H1 (cell line): ENCODE measurements at regions not wholly inside any gene's neighbourhood (a gene's known extent, or its start where the extent isn't known, plus 50 kb on each side); places are given as distances from the start of the nearest gene placed in this dataset.

Source experiments
- CTCF ChIA-PET: fragments of 300-600 bp; sonication (Branson Sonifier 250); formaldehyde crosslinking; loops from one replicate; lab custom pipeline; 2021; ENCODE audit not compliant: partially characterized antibody; lab: Charles Lee
- POLR2A ChIA-PET: fragments of 300-600 bp; sonication (Branson Sonifier 250); formaldehyde crosslinking; loops from one replicate; lab custom pipeline; 2021; ENCODE audit warnings: inconsistent platforms; ENCODE audit not compliant: partially characterized antibody; lab: Charles Lee
- DNase-seq, 2 experiments: peaks; one replicate each; pipeline versions ENCODE4 v3.0.0 to v3.0.0-alpha.2; 2010 to 2022; ENCODE audit warnings: low spot score in 2 of 2, low read depth in 1 of 2, mixed read lengths in 1 of 2
- FAIRE-seq: peaks from 2 replicates; lab custom pipeline; 2011; peaks lifted over from hg19 to GRCh38; lab: Jason Lieb, UNC
- H2AFZ ChIP-seq: 2 replicates; pipeline ENCODE4 v1.8.1; 2012; ENCODE audit warnings: low read length, inconsistent platforms
- H2AK5ac ChIP-seq: 2 replicates; pipeline ENCODE4 v1.6.1; 2013; ENCODE audit warnings: low read depth, low read length
- H2BK120ac ChIP-seq: replicated peaks from 2 replicates; pipeline ENCODE3; 2013; ENCODE audit warnings: low read depth, low read length, inconsistent platforms
- H2BK12ac ChIP-seq: 2 replicates; pipeline ENCODE4 v1.6.1; 2013; ENCODE audit warnings: low read depth, low read length
- H2BK15ac ChIP-seq: 2 replicates; pipeline ENCODE4 v1.6.1; 2013; ENCODE audit warnings: low read length
- H2BK20ac ChIP-seq: 2 replicates; pipeline ENCODE4 v1.6.1; 2013; ENCODE audit warnings: low read length
- H2BK5ac ChIP-seq: 2 replicates; pipeline ENCODE4 v1.6.1; 2013; ENCODE audit warnings: low read depth, low read length
- H3K14ac ChIP-seq: 2 replicates; pipeline ENCODE4 v1.6.1; 2013; ENCODE audit warnings: inconsistent platforms; ENCODE audit not compliant: insufficient read length
- H3K18ac ChIP-seq: 2 replicates; pipeline ENCODE4 v1.6.1; 2013; ENCODE audit warnings: low read length; ENCODE audit errors: extremely low read depth
- H3K23ac ChIP-seq: 2 replicates; pipeline ENCODE4 v1.6.1; 2013; ENCODE audit warnings: inconsistent platforms; ENCODE audit not compliant: insufficient read length
- H3K23me2 ChIP-seq: 2 replicates; pipeline ENCODE4 v1.6.1; 2013; ENCODE audit warnings: low read depth, low read length
- H3K27ac ChIP-seq: 2 replicates; pipeline ENCODE4 v1.6.1; 2011; ENCODE audit warnings: low read depth, low read length, inconsistent platforms
- H3K27me3 ChIP-seq, 4 experiments: replicated peaks in 1 of 4; 1 replicate in 1 of 4; 2 replicates in 3 of 4; pipeline versions ENCODE4 v1.6.1 to v1.8.1; 2011 to 2013; ENCODE audit warnings: low read length in 3 of 4, mild to moderate bottlenecking in 3 of 4, inconsistent platforms in 2 of 4, mixed read lengths in 2 of 4, moderate library complexity in 1 of 4; ENCODE audit not compliant: control insufficient read depth in 3 of 4, insufficient read depth in 3 of 4; ENCODE audit errors: extremely low read depth in 1 of 4
- H3K36me3 ChIP-seq, 4 experiments: 2 replicates each; pipeline versions ENCODE4 v1.6.1 to v1.8.1; 2011 to 2013; ENCODE audit warnings: mild to moderate bottlenecking in 4 of 4, low read length in 3 of 4, moderate library complexity in 2 of 4, control low read depth in 1 of 4, inconsistent platforms in 1 of 4; ENCODE audit not compliant: insufficient read depth in 4 of 4, control insufficient read depth in 2 of 4
- H3K4ac ChIP-seq: replicated peaks from 2 replicates; pipeline ENCODE3; 2013; ENCODE audit warnings: low read length, low read depth, mixed read lengths, inconsistent platforms; ENCODE audit not compliant: insufficient read length
- H3K4me1 ChIP-seq, 4 experiments: replicated peaks in 1 of 4; 1 replicate in 1 of 4; 2 replicates in 3 of 4; pipeline versions ENCODE4 v1.6.1 to v1.8.1; 2011 to 2013; ENCODE audit warnings: low read length in 3 of 4, inconsistent platforms in 2 of 4, mixed read lengths in 1 of 4; ENCODE audit not compliant: insufficient read depth in 4 of 4, control insufficient read depth in 3 of 4
- H3K4me2 ChIP-seq, 2 experiments: 2 replicates each; pipeline versions ENCODE4 v1.6.1 to v1.8.1; 2011 to 2013; ENCODE audit warnings: low read depth in 2 of 2, low read length in 2 of 2, control low read depth in 1 of 2, inconsistent platforms in 1 of 2, mild to moderate bottlenecking in 1 of 2; ENCODE audit not compliant: insufficient read depth in 1 of 2
- H3K4me3 ChIP-seq, 4 experiments: fragments of 200-600, 300-600 bp in 1 of 4; sonication (generic), shearing (Covaris generic), sonication (Bioruptor Twin) in 1 of 4; 2 replicates each; pipeline versions ENCODE4 v1.5.1 to v1.8.1; 2011 to 2016; ENCODE audit warnings: low read length in 4 of 4, low read depth in 3 of 4, control low read depth in 2 of 4, inconsistent platforms in 2 of 4, mild to moderate bottlenecking in 2 of 4, mixed read lengths in 1 of 4, moderate library complexity in 1 of 4; ENCODE audit not compliant: insufficient read depth in 2 of 4; ENCODE audit errors: extremely low read depth in 1 of 4
- H3K56ac ChIP-seq: replicated peaks from 2 replicates; pipeline ENCODE3; 2013; ENCODE audit warnings: low read depth, mild to moderate bottlenecking, mixed read lengths, low read length, inconsistent platforms; ENCODE audit not compliant: insufficient read length
- H3K79me1 ChIP-seq: 2 replicates; pipeline ENCODE4 v1.6.1; 2013; ENCODE audit warnings: low read depth, low read length, control low read depth
- H3K79me2 ChIP-seq, 2 experiments: 2 replicates each; pipeline versions ENCODE4 v1.6.1 to v1.8.1; 2012 to 2013; ENCODE audit warnings: low read length in 2 of 2, mild to moderate bottlenecking in 2 of 2, inconsistent platforms in 1 of 2; ENCODE audit not compliant: insufficient read depth in 2 of 2, control insufficient read depth in 1 of 2
- H3K9ac ChIP-seq, 4 experiments: replicated peaks in 1 of 4; 1 replicate in 1 of 4; 2 replicates in 3 of 4; pipeline versions ENCODE4 v1.6.1 to v1.8.1; 2011 to 2013; ENCODE audit warnings: low read depth in 3 of 4, low read length in 3 of 4, control low read depth in 2 of 4, mild to moderate bottlenecking in 2 of 4, moderate library complexity in 2 of 4, inconsistent platforms in 1 of 4; ENCODE audit errors: extremely low read depth in 1 of 4
- H3K9me3 ChIP-seq, 2 experiments: 2 replicates each; pipeline versions ENCODE4 v1.6.1 to v1.8.1; 2012 to 2013; ENCODE audit warnings: mild to moderate bottlenecking in 2 of 2, moderate library complexity in 2 of 2, control low read depth in 1 of 2, inconsistent platforms in 1 of 2, low read depth in 1 of 2, low read length in 1 of 2, mixed read lengths in 1 of 2; ENCODE audit not compliant: insufficient read depth in 2 of 2
- H4K20me1 ChIP-seq, 2 experiments: replicated peaks in 1 of 2; 2 replicates each; pipeline versions ENCODE3 to v1.8.1; 2011 to 2013; ENCODE audit warnings: inconsistent platforms in 2 of 2, low read length in 2 of 2, mild to moderate bottlenecking in 1 of 2; ENCODE audit not compliant: insufficient read depth in 2 of 2, control insufficient read depth in 1 of 2
- H4K5ac ChIP-seq: 2 replicates; pipeline ENCODE4 v1.6.1; 2013; ENCODE audit warnings: low read length, low read depth, mixed read lengths, inconsistent platforms; ENCODE audit not compliant: insufficient read length
- H4K8ac ChIP-seq: 2 replicates; pipeline ENCODE4 v1.8.0; 2013; ENCODE audit warnings: mild to moderate bottlenecking, moderate library complexity, low read length, inconsistent platforms; ENCODE audit not compliant: insufficient read depth; ENCODE audit errors: extremely low read depth
- H4K91ac ChIP-seq: replicated peaks from 2 replicates; pipeline ENCODE3; 2013; ENCODE audit warnings: low read length, mixed read lengths, inconsistent platforms; ENCODE audit not compliant: insufficient read length
- POLR2A ChIP-seq, 2 experiments: IDR thresholded peaks; 1 replicate in 1 of 2; 2 replicates in 1 of 2; pipeline ENCODE4 v1.6.1; 2011; ENCODE audit warnings: low read depth in 2 of 2, low read length in 2 of 2, mild to moderate bottlenecking in 2 of 2; ENCODE audit errors: control extremely low read depth in 1 of 2
- WGBS, 2 experiments: shearing (Covaris generic) in 1 of 2; methylation state at CpG; one replicate each; pipeline versions ENCODE4 v1.1.6 to v1.1.7; 2013 to 2015; ENCODE audit warnings: low lambda C conversion rate in 2 of 2, mixed read lengths in 2 of 2, inconsistent platforms in 1 of 2, low coverage in 1 of 2, missing lambda C conversion rate in 1 of 2; ENCODE audit not compliant: insufficient replicate concordance in 2 of 2, insufficient coverage in 1 of 2, insufficient read length in 1 of 2; ENCODE audit errors: extremely low coverage in 1 of 2, missing lambda C conversion rate in 1 of 2; 5-methylcytosine and 5-hydroxymethylcytosine counted together
- TF ChIP-seq, protein P1 (sequence below), 3 experiments: IDR thresholded peaks; 1 replicate in 2 of 3; 2 replicates in 1 of 3; pipeline versions ENCODE4 v1.5.1 to v1.6.1; 2011; ENCODE audit warnings: low read length in 3 of 3, mild to moderate bottlenecking in 3 of 3, inconsistent platforms in 2 of 3, low read depth in 1 of 3, moderate library complexity in 1 of 3; ENCODE audit not compliant: insufficient read depth in 1 of 3; ENCODE audit errors: control extremely low read depth in 1 of 3
- TF ChIP-seq, protein P2 (sequence below): IDR thresholded peaks from 2 replicates; pipeline ENCODE4 v1.6.1; 2012; ENCODE audit warnings: inconsistent platforms

DNA sequence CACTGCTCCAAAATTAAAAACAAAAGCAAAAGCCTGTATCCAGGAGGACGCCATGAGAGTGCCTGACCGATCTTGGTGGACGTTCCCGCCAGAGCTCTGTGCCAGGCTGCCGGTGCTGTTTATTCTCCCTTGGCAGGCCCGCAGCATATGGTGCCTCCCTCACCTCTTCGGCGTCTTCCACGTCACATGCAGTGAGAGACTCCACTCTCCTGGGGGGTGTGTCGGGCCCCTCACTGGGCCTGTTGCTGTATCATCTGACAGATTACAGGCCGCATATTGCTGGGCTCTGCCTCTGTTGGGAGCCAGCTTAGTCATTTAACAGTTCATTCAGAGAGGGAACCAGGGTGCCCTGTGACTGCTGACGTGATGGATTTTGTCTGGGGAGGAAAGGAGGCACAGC lies 86.4 kb upstream of the ARRDC4 start:
- ChIA-PET CTCF (interaction anchor here (1.0 kb wide), 1 partner anchor 29 kb away, joined by 3 read pairs; no protein-coding TSS in a partner anchor), POLR2A (no interaction called here)
- Histone ChIP-seq H2AFZ (no peak overlapping the region), H2BK15ac (no peak overlapping the region), H4K8ac (no peak overlapping the region), H3K9me3 (peaks cover 0 to 10% of the 10 kb centered on the region in 2 experiments; a peak in 2 of 4 replicates), H3K79me2 (no peaks in the 10 kb centered on the region), H3K14ac (no peak overlapping the region), H3K23ac (no peak overlapping the region), H3K56ac (no peak overlapping the region), H3K79me1 (no peaks in the 10 kb centered on the region), H3K18ac (no peak overlapping the region), H2BK12ac (no peak overlapping the region), H3K4ac (no peak overlapping the region), H3K4me1 (no peaks in the 10 kb centered on the region), H2BK5ac (no peak overlapping the region), H4K5ac (no peak overlapping the region), H2BK120ac (no peak overlapping the region), H4K20me1 (no peaks in the 10 kb centered on the region), H3K4me3 (no peak overlapping the region), H3K23me2 (no peaks in the 10 kb centered on the region), H3K36me3 (no peaks in the 10 kb centered on the region), H4K91ac (no peak overlapping the region), H3K4me2 (no peak overlapping the region), H3K9ac (no peak overlapping the region), H2BK20ac (no peak overlapping the region), H3K27ac (no peak overlapping the region), H2AK5ac (no peak overlapping the region), H3K27me3 (no peaks in the 10 kb centered on the region)
- WGBS, 2 experiments: 93% methylated on average over 12 of the region's 12 CpGs; no CpG with 5 or more reads in 1 of the 2 experiments
- DNase-seq: no peak
- no peak for TF ChIP-seq POLR2A (IDR thresholded peaks at IDR 0.05; ENCODE audit: control extremely low read depth in 1 of 2, low read depth in 2 of 2, low read length in 2 of 2)
- TF ChIP-seq, protein P1, sequence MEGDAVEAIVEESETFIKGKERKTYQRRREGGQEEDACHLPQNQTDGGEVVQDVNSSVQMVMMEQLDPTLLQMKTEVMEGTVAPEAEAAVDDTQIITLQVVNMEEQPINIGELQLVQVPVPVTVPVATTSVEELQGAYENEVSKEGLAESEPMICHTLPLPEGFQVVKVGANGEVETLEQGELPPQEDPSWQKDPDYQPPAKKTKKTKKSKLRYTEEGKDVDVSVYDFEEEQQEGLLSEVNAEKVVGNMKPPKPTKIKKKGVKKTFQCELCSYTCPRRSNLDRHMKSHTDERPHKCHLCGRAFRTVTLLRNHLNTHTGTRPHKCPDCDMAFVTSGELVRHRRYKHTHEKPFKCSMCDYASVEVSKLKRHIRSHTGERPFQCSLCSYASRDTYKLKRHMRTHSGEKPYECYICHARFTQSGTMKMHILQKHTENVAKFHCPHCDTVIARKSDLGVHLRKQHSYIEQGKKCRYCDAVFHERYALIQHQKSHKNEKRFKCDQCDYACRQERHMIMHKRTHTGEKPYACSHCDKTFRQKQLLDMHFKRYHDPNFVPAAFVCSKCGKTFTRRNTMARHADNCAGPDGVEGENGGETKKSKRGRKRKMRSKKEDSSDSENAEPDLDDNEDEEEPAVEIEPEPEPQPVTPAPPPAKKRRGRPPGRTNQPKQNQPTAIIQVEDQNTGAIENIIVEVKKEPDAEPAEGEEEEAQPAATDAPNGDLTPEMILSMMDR (IDR thresholded peaks at IDR 0.05; ENCODE audit: control extremely low read depth in 1 of 3, insufficient read depth in 1 of 3, low read depth in 1 of 3, low read length in 3 of 3): no peak
- TF ChIP-seq, protein P2, sequence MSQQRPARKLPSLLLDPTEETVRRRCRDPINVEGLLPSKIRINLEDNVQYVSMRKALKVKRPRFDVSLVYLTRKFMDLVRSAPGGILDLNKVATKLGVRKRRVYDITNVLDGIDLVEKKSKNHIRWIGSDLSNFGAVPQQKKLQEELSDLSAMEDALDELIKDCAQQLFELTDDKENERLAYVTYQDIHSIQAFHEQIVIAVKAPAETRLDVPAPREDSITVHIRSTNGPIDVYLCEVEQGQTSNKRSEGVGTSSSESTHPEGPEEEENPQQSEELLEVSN: no peak
- FAIRE-seq: no peak
